HCT116 (cell line): ENCODE measurements at regions not wholly inside any gene's neighbourhood (a gene's known extent, or its start where the extent isn't known, plus 50 kb on each side); places are given as distances from the start of the nearest gene placed in this dataset.

Experiments used
- CBX3 ChIP-seq: IDR thresholded peaks from 2 replicates; pipeline ENCODE4 v1.6.1; 2012; ENCODE audit warnings: low read depth
- CEBPB ChIP-seq: IDR thresholded peaks from 2 replicates; pipeline ENCODE4 v1.6.1; 2012; ENCODE audit warnings: low read depth
- CTCF ChIP-seq, 3 experiments: fragments of 200-600 bp in 1 of 3; sonication (generic) in 1 of 3; IDR thresholded peaks in 2 of 3; conservative IDR thresholded peaks in 1 of 3; 2 replicates each; pipeline ENCODE4 v1.5.1; 2012 to 2017; ENCODE audit warnings: low read depth in 2 of 3, low read length in 2 of 3, antibody characterized with exemption in 1 of 3, borderline replicate concordance in 1 of 3, control low read depth in 1 of 3, mild to moderate bottlenecking in 1 of 3, mixed read lengths in 1 of 3, mixed run types in 1 of 3, moderate library complexity in 1 of 3; ENCODE audit not compliant: insufficient read depth in 1 of 3
- ELF1 ChIP-seq: IDR thresholded peaks from 2 replicates; pipeline ENCODE4 v1.6.1; 2012; ENCODE audit warnings: low read depth, borderline replicate concordance
- EZH2 ChIP-seq: fragments of 200-600 bp; sonication (generic); IDR thresholded peaks from 2 replicates; pipeline ENCODE4 v1.6.1; 2017; ENCODE audit warnings: antibody characterized with exemption, mixed run types
- JUND ChIP-seq: IDR thresholded peaks from 2 replicates; pipeline ENCODE4 v1.6.1; 2012
- MAX ChIP-seq: IDR thresholded peaks from 2 replicates; pipeline ENCODE4 v1.6.1; 2012
- POLR2A ChIP-seq: IDR thresholded peaks from 2 replicates; pipeline ENCODE4 v1.7.0; 2011; ENCODE audit warnings: borderline replicate concordance; ENCODE audit not compliant: insufficient read depth, insufficient read length; ENCODE audit errors: extremely low read depth
- POLR2AphosphoS5 ChIP-seq: IDR thresholded peaks from 2 replicates; pipeline ENCODE4 v1.6.1; 2011; ENCODE audit warnings: mild to moderate bottlenecking, low read depth, low read length, moderate library complexity
- RAD21 ChIP-seq: IDR thresholded peaks from 2 replicates; pipeline ENCODE4 v1.6.1; 2012; ENCODE audit warnings: low read depth, mild to moderate bottlenecking
- REST ChIP-seq: IDR thresholded peaks from 2 replicates; pipeline ENCODE4 v1.6.1; 2012; ENCODE audit warnings: low read depth
- SIN3A ChIP-seq: IDR thresholded peaks from 2 replicates; pipeline ENCODE4 v1.6.1; 2012; ENCODE audit warnings: low read depth
- ZBTB33 ChIP-seq: IDR thresholded peaks from 2 replicates; pipeline ENCODE4 v1.6.1; 2011; ENCODE audit warnings: mild to moderate bottlenecking, low read length, moderate library complexity; ENCODE audit not compliant: insufficient replicate concordance; ENCODE audit errors: extremely low read depth
- ZNF274 ChIP-seq: fragments of 200-500 bp; sonication (Bioruptor generic); IDR thresholded peaks from 2 replicates; pipeline ENCODE4 v1.6.1; 2014; ENCODE audit warnings: mild to moderate bottlenecking, low read depth, low read length, inconsistent platforms

- TF ChIP-seq POLR2A (no peak), CTCF (IDR thresholded peaks at IDR 0.05 in 2 of 3, conservative IDR thresholded peaks at IDR 0.05 in 1 of 3; ENCODE audit: borderline replicate concordance in 1 of 3, insufficient read depth in 1 of 3, low read depth in 2 of 3, low read length in 2 of 3) (no peak), REST (no peak), ZNF274 (no peak), CBX3 (no peak), ELF1 (no peak), SIN3A (no peak), RAD21 (no peak), ZBTB33 (no peak), MAX (no peak), CEBPB (no peak), EZH2 (no peak), POLR2AphosphoS5 (no peak), JUND (no peak)
These were observed 309.4 kb upstream of the ZC3H12C start for GRCh38 chr11:109783840-109784239.
